Right atrium auricular region (tissue), 2 donors: ENCODE measurements at regions not wholly inside any gene's neighbourhood (a gene's known extent, or its start where the extent isn't known, plus 50 kb on each side); places are given as distances from the start of the nearest gene placed in this dataset.

Experiments
- DNase-seq: peaks from one replicate; pipeline ENCODE4 v3.0.0-alpha.2; 2019; ENCODE audit warnings: low spot score
- H3K27ac ChIP-seq, 2 donors: fragments of 200-600 bp; sonication (generic); 1 replicate in 1 of 2; 2 replicates in 1 of 2; pipeline ENCODE4 v1.5.1; 2016 to 2019
- H3K27me3 ChIP-seq, 2 donors: fragments of 200-600 bp; sonication (generic); one replicate each; pipeline versions ENCODE4 v1.5.1 to v1.6.0; 2017 to 2019
- H3K36me3 ChIP-seq: fragments of 200-600 bp; sonication (generic); one replicate; pipeline ENCODE4 v1.5.1; 2016
- H3K4me1 ChIP-seq, 2 donors: fragments of 200-600 bp; sonication (generic); one replicate each; pipeline versions ENCODE4 v1.5.1 to v1.6.0; 2017 to 2019
- H3K4me3 ChIP-seq, 2 donors: fragments of 200-600 bp; sonication (generic); 1 replicate in 1 of 2; 2 replicates in 1 of 2; pipeline ENCODE4 v1.5.1; 2017 to 2019; ENCODE audit warnings: mild to moderate bottlenecking in 1 of 2, moderate library complexity in 1 of 2
- H3K9me3 ChIP-seq, 2 donors: fragments of 200-600 bp; sonication (generic); one replicate each; pipeline ENCODE4 v1.5.1; 2019
- TF ChIP-seq, protein P1 (sequence below), 2 donors: fragments of 200-600 bp; sonication (generic); IDR thresholded peaks; one replicate each; pipeline ENCODE4 v1.5.1; 2019; ENCODE audit warnings: antibody characterized with exemption in 2 of 2

DNA sequence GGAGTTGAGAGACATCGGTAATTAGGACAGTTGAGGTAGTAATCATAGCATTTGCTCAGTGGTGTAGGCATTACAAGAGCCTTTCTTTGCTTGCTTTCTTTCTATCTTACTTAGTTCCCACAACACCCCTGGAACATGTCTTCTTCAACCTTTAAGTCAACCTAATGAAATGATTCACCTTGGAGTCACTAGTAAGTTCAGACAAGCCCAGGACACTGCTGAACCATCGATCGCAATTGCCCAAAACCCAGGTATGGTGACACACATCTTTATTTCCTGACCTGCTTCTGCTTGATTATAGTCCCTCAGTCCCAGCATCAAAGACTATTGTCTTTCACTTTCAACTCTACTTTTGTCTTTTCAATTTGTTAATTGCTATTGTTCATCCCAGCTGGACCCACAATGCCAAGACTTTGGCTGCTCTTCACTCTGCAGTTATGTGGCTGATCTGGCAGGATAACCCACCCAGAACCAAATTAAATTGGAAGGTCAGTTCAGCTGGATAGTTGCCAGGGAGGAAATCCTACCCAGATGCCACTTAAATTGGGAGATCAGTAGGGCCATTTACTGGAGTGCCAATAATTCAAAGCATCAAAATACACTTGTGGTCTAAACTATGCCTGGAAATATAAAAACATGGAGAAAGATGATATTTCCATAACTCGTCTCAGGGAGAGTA, 272.9 kb downstream of the RWDD3 start:
- H3K27me3 ChIP-seq, result no peaks in the 10 kb centered on the region
- no peak overlapping the region for H3K27ac ChIP-seq
- no peak overlapping the region for H3K4me3 ChIP-seq
- H3K4me1 ChIP-seq, result no peaks in the 10 kb centered on the region
- H3K9me3 ChIP-seq, result no peaks in the 10 kb centered on the region
- no peaks in the 10 kb centered on the region for H3K36me3 ChIP-seq
- TF ChIP-seq, protein P1, sequence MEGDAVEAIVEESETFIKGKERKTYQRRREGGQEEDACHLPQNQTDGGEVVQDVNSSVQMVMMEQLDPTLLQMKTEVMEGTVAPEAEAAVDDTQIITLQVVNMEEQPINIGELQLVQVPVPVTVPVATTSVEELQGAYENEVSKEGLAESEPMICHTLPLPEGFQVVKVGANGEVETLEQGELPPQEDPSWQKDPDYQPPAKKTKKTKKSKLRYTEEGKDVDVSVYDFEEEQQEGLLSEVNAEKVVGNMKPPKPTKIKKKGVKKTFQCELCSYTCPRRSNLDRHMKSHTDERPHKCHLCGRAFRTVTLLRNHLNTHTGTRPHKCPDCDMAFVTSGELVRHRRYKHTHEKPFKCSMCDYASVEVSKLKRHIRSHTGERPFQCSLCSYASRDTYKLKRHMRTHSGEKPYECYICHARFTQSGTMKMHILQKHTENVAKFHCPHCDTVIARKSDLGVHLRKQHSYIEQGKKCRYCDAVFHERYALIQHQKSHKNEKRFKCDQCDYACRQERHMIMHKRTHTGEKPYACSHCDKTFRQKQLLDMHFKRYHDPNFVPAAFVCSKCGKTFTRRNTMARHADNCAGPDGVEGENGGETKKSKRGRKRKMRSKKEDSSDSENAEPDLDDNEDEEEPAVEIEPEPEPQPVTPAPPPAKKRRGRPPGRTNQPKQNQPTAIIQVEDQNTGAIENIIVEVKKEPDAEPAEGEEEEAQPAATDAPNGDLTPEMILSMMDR (IDR thresholded peaks at IDR 0.05), result no peak
- DNase-seq, result no peak

DNA sequence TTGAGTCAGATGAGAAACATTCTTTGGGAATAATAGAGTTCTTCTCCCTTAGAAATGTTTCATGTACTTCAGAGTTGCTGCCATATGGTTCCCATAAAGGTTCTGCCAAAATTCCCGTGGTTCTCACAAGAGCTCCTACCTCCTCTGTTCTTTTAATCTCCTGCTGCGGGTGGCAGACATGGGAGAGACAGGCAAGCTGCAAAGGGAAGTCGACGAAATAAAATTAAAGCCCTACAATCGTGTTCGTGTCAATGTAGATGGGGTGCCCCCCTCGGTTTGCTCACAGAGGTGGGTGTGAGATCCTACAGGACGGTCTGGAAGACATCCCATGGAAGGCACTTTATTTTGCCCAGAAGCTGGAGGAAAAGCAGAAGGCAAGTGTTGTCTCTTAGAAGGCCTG, 276.0 kb downstream of the RWDD3 start:
- DNase-seq, result no peak
- H3K4me1 ChIP-seq, result no peaks in the 10 kb centered on the region
- no peaks in the 10 kb centered on the region for H3K9me3 ChIP-seq
- H3K27ac ChIP-seq, result no peak overlapping the region
- TF ChIP-seq, protein P1 (IDR thresholded peaks at IDR 0.05), result no peak
- no peaks in the 10 kb centered on the region for H3K36me3 ChIP-seq
- no peaks in the 10 kb centered on the region for H3K27me3 ChIP-seq
- no peak overlapping the region for H3K4me3 ChIP-seq

GRCh38 chr1:95512925-95513324, 278.9 kb downstream of the RWDD3 start:
- TF ChIP-seq, protein P1 (IDR thresholded peaks at IDR 0.05), result no peak
- Histone ChIP-seq H3K27ac (no peak overlapping the region), H3K27me3 (no peaks in the 10 kb centered on the region), H3K4me1 (no peaks in the 10 kb centered on the region), H3K4me3 (no peak overlapping the region), H3K36me3 (no peaks in the 10 kb centered on the region), H3K9me3 (no peaks in the 10 kb centered on the region)
- DNase-seq, result no peak

DNA sequence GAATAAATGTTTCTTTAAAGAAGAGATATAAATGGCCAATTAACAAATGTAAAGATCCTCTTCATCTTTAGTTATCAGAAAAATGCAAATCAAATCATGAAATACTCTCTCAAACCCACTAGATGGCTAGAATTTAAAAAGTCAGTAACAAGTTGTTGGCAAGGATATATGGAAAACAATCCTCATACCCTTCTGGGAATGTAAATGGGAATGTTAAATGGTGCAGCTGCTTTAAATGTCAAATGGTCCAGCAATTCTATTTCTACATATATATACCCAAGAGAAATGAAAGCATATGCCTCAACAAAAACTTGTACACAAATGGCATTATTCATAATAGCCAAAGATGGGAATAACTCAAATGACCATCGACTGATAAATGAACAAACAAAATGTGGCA, 283.5 kb downstream of the RWDD3 start:
- H3K4me1 ChIP-seq, result no peaks in the 10 kb centered on the region
- H3K36me3 ChIP-seq, result no peaks in the 10 kb centered on the region
- H3K27me3 ChIP-seq, result no peaks in the 10 kb centered on the region
- H3K9me3 ChIP-seq, result no peaks in the 10 kb centered on the region
- H3K27ac ChIP-seq, result no peak overlapping the region
- H3K4me3 ChIP-seq, result no peak overlapping the region
- TF ChIP-seq, protein P1 (IDR thresholded peaks at IDR 0.05), result no peak
- DNase-seq, result no peak

DNA sequence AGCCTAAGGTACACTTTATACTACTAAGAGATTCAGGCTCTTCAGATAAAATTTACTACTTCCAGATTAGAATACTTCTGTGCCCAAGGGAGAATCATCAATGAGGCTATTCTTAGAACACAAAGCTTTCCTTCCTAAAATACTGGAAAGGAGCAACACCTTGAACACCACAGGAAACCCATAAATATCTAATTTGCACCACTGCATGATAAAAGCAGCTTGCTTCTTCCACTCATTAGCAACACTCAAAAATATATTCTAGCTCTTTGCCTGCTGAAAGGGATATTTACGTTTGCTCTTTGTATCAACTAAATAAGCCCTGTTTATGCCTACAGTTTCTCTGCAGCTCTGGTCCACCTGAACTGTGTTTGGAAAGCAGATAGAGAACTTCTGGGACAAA, 284.3 kb downstream of the RWDD3 start:
- Histone ChIP-seq H3K27ac (no peak overlapping the region), H3K4me1 (no peaks in the 10 kb centered on the region), H3K27me3 (no peaks in the 10 kb centered on the region), H3K36me3 (no peaks in the 10 kb centered on the region), H3K9me3 (no peaks in the 10 kb centered on the region), H3K4me3 (no peak overlapping the region)
- TF ChIP-seq, protein P1 (IDR thresholded peaks at IDR 0.05), result no peak
- no peak for DNase-seq

- Histone ChIP-seq H3K36me3 (no peaks in the 10 kb centered on the region), H3K27ac (no peak overlapping the region), H3K27me3 (no peaks in the 10 kb centered on the region), H3K4me3 (no peak overlapping the region), H3K9me3 (peaks cover 0 to 9% of the 10 kb centered on the region in 2 donors), H3K4me1 (no peaks in the 10 kb centered on the region)
- no peak for DNase-seq
- TF ChIP-seq, protein P1 (IDR thresholded peaks at IDR 0.05), result no peak
These were observed 286.4 kb downstream of the RWDD3 start for GRCh38 chr1:95520390-95520789.
